Stimulated activated CD4-positive, alpha-beta T cell treated with anti-CD3 and anti-CD28 coated beads, TNF-alpha, amount 100 ng/mL, for 24 hours (primary cell): ENCODE measurements at regions not wholly inside any gene's neighbourhood (a gene's known extent, or its start where the extent isn't known, plus 50 kb on each side); places are given as distances from the start of the nearest gene placed in this dataset.

Experiments
- DNase-seq, 3 experiments: peaks; one replicate each; pipeline ENCODE4 v3.0.0-alpha.2; 2020; ENCODE audit warnings: low read depth in 3 of 3

GRCh38 chr5:124692950-124693349, 53.5 kb downstream of the ZNF608 start:
- DNase-seq, result no peak

DNA sequence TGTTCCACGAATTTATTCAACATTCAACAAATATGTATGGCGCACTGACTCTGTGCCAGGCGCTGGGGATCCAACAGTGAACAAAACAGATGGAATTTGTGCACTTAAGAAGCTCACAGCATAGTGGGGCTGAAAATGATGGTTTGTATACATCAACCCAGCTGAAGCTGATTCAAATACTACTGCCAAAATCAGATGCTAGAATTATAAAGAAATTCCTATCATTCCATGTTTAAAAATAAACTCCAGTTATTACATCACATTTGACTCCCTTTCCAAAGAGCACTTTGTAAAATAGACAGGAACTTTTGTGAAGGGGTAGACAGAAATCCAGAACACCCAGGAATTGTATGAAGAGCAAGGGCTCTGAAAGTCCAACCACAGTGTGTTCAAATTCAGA, 54.1 kb downstream of the ZNF608 start:
- DNase-seq, result no peak

GRCh38 chr5:124689653-124690052, 56.8 kb downstream of the ZNF608 start:
- no peak for DNase-seq

GRCh38 chr5:124686239-124687004, 60.0 kb downstream of the ZNF608 start:
- DNase-seq, result no peak

GRCh38 chr5:124685404-124685930, 61.0 kb downstream of the ZNF608 start:
- no peak for DNase-seq

GRCh38 chr5:124683917-124684555, 62.4 kb downstream of the ZNF608 start:
- DNase-seq, result no peak

DNA sequence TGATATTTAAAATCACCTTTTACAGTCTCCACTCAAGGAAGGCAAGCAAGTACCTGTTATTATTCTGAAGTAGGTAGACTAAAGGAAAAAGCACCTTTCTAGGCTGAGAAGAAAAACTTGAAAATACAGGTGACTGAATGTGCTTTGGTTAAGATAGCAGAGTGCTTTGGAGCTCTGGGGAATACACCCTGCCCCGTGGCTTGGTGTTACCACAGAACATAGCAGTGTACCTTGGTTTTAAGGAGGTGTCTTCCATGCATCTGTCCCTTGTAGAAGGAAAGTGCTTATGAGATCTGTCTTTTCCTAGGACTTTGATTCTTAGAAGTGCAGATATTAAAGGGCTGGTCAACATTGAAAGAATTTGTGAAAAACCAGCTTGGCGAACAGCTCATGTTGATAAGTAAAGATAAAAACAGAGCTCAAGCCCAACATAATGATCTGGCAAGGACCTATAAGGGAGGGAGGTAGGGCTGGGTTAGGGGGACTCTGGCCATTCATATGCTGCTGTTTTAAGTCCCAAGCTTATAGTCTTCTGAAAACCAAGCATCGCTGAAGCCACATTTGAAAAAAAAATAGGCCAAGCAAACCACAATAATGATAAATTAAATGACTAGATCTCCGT, 66.8 kb downstream of the ZNF608 start:
- no peak for DNase-seq

- no peak for DNase-seq
These were observed 67.4 kb downstream of the ZNF608 start for GRCh38 chr5:124678922-124679519.

DNA sequence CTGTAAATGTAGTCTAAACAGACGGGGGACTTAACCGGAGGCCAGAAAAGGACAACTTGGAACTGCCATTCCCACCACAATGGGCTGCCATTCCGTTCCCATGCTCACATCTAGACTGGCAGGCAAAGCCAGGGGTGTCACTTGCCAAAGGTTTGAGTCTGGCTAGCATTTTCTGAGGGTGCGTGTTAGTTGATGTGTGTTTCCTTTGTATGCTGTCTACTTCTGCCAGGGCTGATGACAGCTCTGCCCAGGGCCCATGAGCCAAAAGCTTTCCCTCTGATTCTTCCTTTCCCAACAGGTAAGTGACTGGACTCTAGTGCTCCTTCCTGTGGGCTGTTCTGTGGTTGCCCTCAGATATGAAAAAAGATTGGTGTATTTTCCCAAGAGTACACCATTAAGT, 68.0 kb downstream of the ZNF608 start:
- no peak for DNase-seq

- DNase-seq, result no peak
These were observed 68.8 kb downstream of the ZNF608 start for GRCh38 chr5:124677374-124678351.

DNA sequence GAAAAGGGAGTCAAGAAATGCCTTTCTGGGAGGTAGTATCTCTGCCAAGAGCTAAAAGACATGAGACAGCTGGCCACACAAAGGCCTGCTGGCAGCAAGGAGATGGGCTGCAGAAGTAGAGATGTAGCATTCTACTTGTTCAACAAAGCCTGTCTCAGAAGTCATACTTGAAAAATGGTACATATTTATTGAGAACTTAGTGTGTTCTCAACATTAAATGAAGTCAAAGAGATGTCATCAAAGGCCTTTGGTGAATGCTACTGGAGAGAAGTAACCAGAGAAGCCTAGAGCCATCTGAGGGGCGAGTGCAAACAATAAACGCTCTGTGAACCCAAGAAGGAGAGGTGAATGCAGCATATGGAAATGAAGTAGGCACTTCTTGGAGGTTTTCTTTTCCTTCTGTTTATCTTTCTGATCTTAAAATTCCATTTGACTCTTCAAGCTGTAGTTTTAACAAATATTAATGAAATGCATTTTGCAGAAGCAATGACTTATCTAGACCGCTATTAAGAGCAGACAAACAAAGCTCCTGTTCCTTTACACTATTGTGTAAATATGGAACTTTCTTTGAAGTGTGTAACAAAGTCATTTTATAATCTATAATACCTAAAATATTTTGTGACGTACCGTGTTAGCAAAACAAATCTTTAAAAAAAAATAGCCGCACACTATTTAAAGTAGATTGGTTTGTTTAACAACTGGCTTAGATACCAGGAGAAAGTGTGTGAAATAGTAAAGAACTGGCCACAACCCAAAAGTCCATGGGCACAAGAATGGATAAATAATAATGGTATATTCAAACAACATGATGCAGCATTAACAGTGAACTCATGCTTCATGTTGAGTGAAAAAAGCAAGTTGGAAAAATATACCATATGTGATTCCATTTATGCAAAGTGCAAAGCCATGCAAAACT, 70.2 kb downstream of the ZNF608 start:
- no peak for DNase-seq

DNA sequence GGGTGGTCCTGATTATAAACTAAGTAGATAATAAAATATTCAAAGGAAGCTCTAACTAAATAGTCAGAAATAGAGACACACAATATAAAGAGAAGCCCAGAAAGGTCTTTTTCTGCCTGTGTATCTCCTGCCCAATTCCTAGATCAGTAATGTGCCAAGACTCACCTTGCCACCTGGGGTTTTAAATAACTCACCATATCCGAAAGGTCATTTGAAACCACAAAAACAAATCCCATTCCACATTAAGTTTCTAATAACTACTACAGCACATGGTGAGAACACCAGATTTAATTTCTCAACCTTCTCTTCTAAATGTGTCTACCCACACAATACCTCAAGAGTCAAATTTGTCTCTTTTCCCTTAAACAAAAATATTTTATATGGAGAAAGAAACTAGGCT, 75.2 kb downstream of the ZNF608 start:
- DNase-seq, result no peak

- no peak for DNase-seq
These were observed 75.7 kb downstream of the ZNF608 start for GRCh38 chr5:124670722-124671184.

GRCh38 chr5:124669956-124670721, 76.3 kb downstream of the ZNF608 start:
- no peak for DNase-seq

DNA sequence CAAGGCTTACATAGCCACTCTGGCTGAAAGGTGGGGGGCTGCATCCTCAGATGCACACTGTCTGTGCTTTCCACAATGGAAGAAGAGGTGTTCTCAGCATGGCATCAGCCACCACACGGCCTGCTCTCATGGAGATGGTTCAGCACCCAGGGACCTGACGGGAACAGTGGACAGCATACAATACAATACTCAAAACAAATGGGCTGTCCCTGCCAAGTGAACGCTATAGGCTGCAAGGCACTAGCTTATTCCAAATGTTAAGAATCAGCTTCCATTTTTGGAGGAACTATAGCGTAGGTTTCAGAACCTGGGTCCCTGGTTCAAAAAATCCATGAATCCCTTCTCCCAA, 77.2 kb downstream of the ZNF608 start:
- DNase-seq, result no peak

GRCh38 chr5:124668353-124669299, 77.8 kb downstream of the ZNF608 start:
- DNase-seq, result no peak

DNA sequence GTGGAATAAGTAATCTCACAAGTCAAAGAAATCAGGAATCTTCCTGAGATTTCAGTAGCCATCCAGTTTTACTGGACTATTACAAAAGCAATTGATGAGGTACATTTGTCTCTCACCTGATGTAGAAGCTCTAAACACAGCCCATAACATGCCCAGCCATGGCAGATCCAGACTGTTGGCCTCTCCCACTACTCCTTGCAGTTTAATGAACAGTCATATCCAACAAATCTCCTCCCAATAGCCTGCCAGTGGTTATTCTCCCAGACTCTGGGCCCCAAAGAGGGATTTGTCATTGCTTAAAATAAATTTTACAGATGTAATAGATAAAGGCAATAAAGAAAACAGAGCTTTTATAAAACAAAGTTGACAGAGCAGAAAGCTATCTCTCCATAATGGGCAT, 80.8 kb downstream of the ZNF608 start:
- DNase-seq, result no peak

- no peak for DNase-seq
These were observed 81.4 kb downstream of the ZNF608 start for GRCh38 chr5:124665035-124665434.
